Cardiac muscle cell (in vitro differentiated cells and primary cell): ENCODE measurements at regions not wholly inside any gene's neighbourhood (a gene's known extent, or its start where the extent isn't known, plus 50 kb on each side); places are given as distances from the start of the nearest gene placed in this dataset.
A peak's percentile ranks its signal among the peaks of the same experiment; 100 is the strongest.
"Not testable (repeated sequence)": the region's sequence is repeated elsewhere in the genome, so short reads cannot be mapped to it uniquely, and the experiment has no call there.

Source experiments
- DNase-seq, 2 donors: peaks; one replicate each; pipeline versions ENCODE4 v3.0.0 to v3.0.0-alpha.2; 2010 to 2017; ENCODE audit warnings: low read depth in 1 of 2, low spot score in 1 of 2
- H3K27ac ChIP-seq: fragments of 200-600 bp; sonication (generic); 2 replicates; pipeline ENCODE4 v1.5.1; 2016
- H3K27me3 ChIP-seq: fragments of 200-600 bp; sonication (generic); 2 replicates; pipeline ENCODE4 v1.6.0; 2016; ENCODE audit warnings: control low read depth
- H3K36me3 ChIP-seq: fragments of 200-600 bp; sonication (generic); 2 replicates; pipeline ENCODE4 v1.5.1; 2016; ENCODE audit warnings: control low read depth
- H3K4me1 ChIP-seq: fragments of 200-600 bp; sonication (generic); 2 replicates; pipeline ENCODE4 v1.8.1; 2017; ENCODE audit warnings: low read depth, mild to moderate bottlenecking, mixed run types
- H3K4me3 ChIP-seq: fragments of 200-600 bp; sonication (generic); 2 replicates; pipeline ENCODE4 v1.5.1; 2016; ENCODE audit warnings: mild to moderate bottlenecking
- H3K9me3 ChIP-seq: fragments of 200-600 bp; sonication (generic); 2 replicates; pipeline ENCODE4 v1.5.1; 2017; ENCODE audit warnings: low read depth, mild to moderate bottlenecking, control low read depth
- CTCF ChIP-seq: IDR thresholded peaks from 2 replicates; pipeline ENCODE4 v1.5.1; 2012; ENCODE audit warnings: low read depth, mild to moderate bottlenecking, low read length

- Histone ChIP-seq H3K27ac (no peak overlapping the region), H3K36me3 (no peaks in the 10 kb centered on the region), H3K4me1 (no peaks in the 10 kb centered on the region), H3K27me3 (no peaks in the 10 kb centered on the region), H3K4me3 (no peak overlapping the region), H3K9me3 (no peaks in the 10 kb centered on the region)
- no peak for TF ChIP-seq CTCF
- DNase-seq = no peak
Observed at GRCh38 chr6:55052846-55053245, 121.5 kb upstream of the HCRTR2 start.

GRCh38 chr6:55058682-55059081, 115.6 kb upstream of the HCRTR2 start:
- Histone ChIP-seq H3K27ac (no peak overlapping the region), H3K4me1 (no peaks in the 10 kb centered on the region), H3K9me3 (no peaks in the 10 kb centered on the region), H3K36me3 (no peaks in the 10 kb centered on the region), H3K27me3 (no peaks in the 10 kb centered on the region), H3K4me3 (no peak overlapping the region)
- TF ChIP-seq CTCF = no peak
- no peak for DNase-seq

GRCh38 chr6:55064711-55065420, 109.4 kb upstream of the HCRTR2 start:
- Histone ChIP-seq H3K4me3 (no peak overlapping the region), H3K36me3 (no peaks in the 10 kb centered on the region), H3K9me3 (no peaks in the 10 kb centered on the region), H3K27ac (no peak overlapping the region), H3K4me1 (peaks cover 5% of the 10 kb centered on the region), H3K27me3 (no peaks in the 10 kb centered on the region)
- TF ChIP-seq CTCF = no peak
- no peak for DNase-seq

GRCh38 chr6:55069132-55069781, 105.1 kb upstream of the HCRTR2 start:
- Histone ChIP-seq H3K4me1 (peaks cover 5% of the 10 kb centered on the region), H3K27me3 (no peaks in the 10 kb centered on the region), H3K36me3 (no peaks in the 10 kb centered on the region), H3K27ac (no peak overlapping the region), H3K9me3 (no peaks in the 10 kb centered on the region), H3K4me3 (no peak overlapping the region)
- peak; percentile 66 to 71 for DNase-seq
- peak; percentile 63 for TF ChIP-seq CTCF

GRCh38 chr6:55082021-55082420, 92.3 kb upstream of the HCRTR2 start:
- no peaks in the 10 kb centered on the region for H3K4me1 ChIP-seq
- H3K27me3 ChIP-seq = no peaks in the 10 kb centered on the region
- H3K27ac ChIP-seq = no peak overlapping the region
- no peak for TF ChIP-seq CTCF
- no peak for DNase-seq
- H3K9me3 ChIP-seq = no peaks in the 10 kb centered on the region
- no peaks in the 10 kb centered on the region for H3K36me3 ChIP-seq
- H3K4me3 ChIP-seq = no peak overlapping the region

GRCh38 chr6:55088011-55088410, 86.3 kb upstream of the HCRTR2 start:
- not testable (repeated sequence) for H3K36me3 ChIP-seq, H3K4me3 ChIP-seq, H3K27me3 ChIP-seq, H3K9me3 ChIP-seq, H3K4me1 ChIP-seq, DNase-seq, H3K27ac ChIP-seq
